MM.1S (cell line): ENCODE measurements at regions not wholly inside any gene's neighbourhood (a gene's known extent, or its start where the extent isn't known, plus 50 kb on each side); places are given as distances from the start of the nearest gene placed in this dataset.

Experiments
- CTCF ChIP-seq: fragments of 300-600 bp; sonication (generic); IDR thresholded peaks from 2 replicates; pipeline ENCODE4 v1.5.1; 2016; ENCODE audit warnings: antibody characterized with exemption, low read length, mixed read lengths
- EZH2 ChIP-seq: fragments of 300-600 bp; sonication (generic); optimal IDR thresholded peaks from 2 replicates; pipeline ENCODE3; 2017; ENCODE audit warnings: low read depth, mild to moderate bottlenecking, antibody characterized with exemption, low read length, mixed read lengths
- EZH2phosphoT487 ChIP-seq: fragments of 300-600 bp; sonication (generic); IDR thresholded peaks from 2 replicates; pipeline ENCODE4 v1.6.1; 2018; ENCODE audit warnings: antibody characterized with exemption, low read length

GRCh38 chr16:22970209-22970865 is 156.4 kb downstream of the HS3ST2 start:
- no peak for TF ChIP-seq CTCF
- no peak for TF ChIP-seq EZH2phosphoT487
- TF ChIP-seq EZH2, result no peak
